PC-9 (cell line): ENCODE measurements at regions not wholly inside any gene's neighbourhood (a gene's known extent, or its start where the extent isn't known, plus 50 kb on each side); places are given as distances from the start of the nearest gene placed in this dataset.
"Not testable (repeated sequence)": the region's sequence is repeated elsewhere in the genome, so short reads cannot be mapped to it uniquely, and the experiment has no call there.

ENCODE experiments used
- CTCF ChIP-seq: fragments of 200-600 bp; sonication (generic); conservative IDR thresholded peaks from 2 replicates; pipeline ENCODE4 v1.6.1; 2017; ENCODE audit warnings: mixed run types, antibody characterized with exemption, mild to moderate bottlenecking, moderate library complexity
- EZH2 ChIP-seq: fragments of 200-600 bp; sonication (generic); IDR thresholded peaks from 2 replicates; pipeline ENCODE4 v1.8.0; 2017; ENCODE audit warnings: antibody characterized with exemption, low read depth

GRCh38 chr5:90040082-90040481 lies 369.5 kb downstream of the CETN3 start:
- TF ChIP-seq CTCF, EZH2: not testable (repeated sequence)
